HepG2 (cell line): ENCODE measurements at regions not wholly inside any gene's neighbourhood (a gene's known extent, or its start where the extent isn't known, plus 50 kb on each side); places are given as distances from the start of the nearest gene placed in this dataset.

Source experiments
- ATAC-seq: fragments of 200-7000 bp; cut with Tn5 transposase; 3 replicates; pipeline ENCODE4 v1.9.1; 2020; ENCODE audit warnings: mild to moderate bottlenecking, moderate library complexity
- BruUV-seq: library from RNA; stranded (reverse); fragments of 400-500 nt; replicated peaks from 2 replicates; lab custom pipeline; 2021; lab: Mats Ljungman, UMichigan
- CTCF ChIA-PET: fragments of 300-600 bp; formaldehyde crosslinking; extraction: SDS; loops from one replicate; lab custom pipeline; 2021; ENCODE audit warnings: low total read pairs, inconsistent platforms, low intra/inter-chr PET ratio; lab: Yijun Ruan, JAX
- POLR2A ChIA-PET: fragments of 350-600 bp; sonication (Branson Sonifier 250); formaldehyde crosslinking; loops from one replicate; lab custom pipeline; 2020; ENCODE audit warnings: antibody characterized with exemption, inconsistent platforms; lab: Yijun Ruan, JAX
- DNase-seq: peaks from one replicate; pipeline ENCODE4 v3.0.0-alpha.2; 2015; ENCODE audit warnings: low spot score
- FAIRE-seq: peaks from 3 replicates; lab custom pipeline; 2011; peaks lifted over from hg19 to GRCh38; lab: Jason Lieb, UNC
- H2AFZ ChIP-seq: one replicate; pipeline ENCODE4 v1.6.1; 2011; ENCODE audit warnings: low read length, inconsistent platforms
- H3K27ac ChIP-seq: fragments of 300-600 bp; 3 replicates; pipeline ENCODE4 v1.8.0; 2011; ENCODE audit warnings: mixed run types, mild to moderate bottlenecking, mixed read lengths, low read length, inconsistent platforms; ENCODE audit not compliant: insufficient read depth; ENCODE audit errors: extremely low read length
- H3K27me3 ChIP-seq, 2 experiments: fragments of 200-600 bp in 1 of 2; 2 replicates in 1 of 2; 3 replicates in 1 of 2; pipeline versions ENCODE4 v1.6.0 to v1.8.0; 2011; ENCODE audit warnings: low read length in 2 of 2, mild to moderate bottlenecking in 2 of 2, moderate library complexity in 2 of 2, inconsistent platforms in 1 of 2; ENCODE audit not compliant: insufficient read depth in 2 of 2, control insufficient read depth in 1 of 2
- H3K36me3 ChIP-seq, 2 experiments: fragments of 200-600 bp in 1 of 2; replicated peaks in 1 of 2; 2 replicates in 1 of 2; 3 replicates in 1 of 2; pipeline versions ENCODE4 v1.5.1 to v1.8.0; 2011; ENCODE audit warnings: low read length in 2 of 2, inconsistent platforms in 1 of 2; ENCODE audit not compliant: insufficient read depth in 2 of 2, control insufficient read depth in 1 of 2
- H3K4me1 ChIP-seq: 2 replicates; pipeline ENCODE4 v1.5.1; 2012; ENCODE audit warnings: low read length, inconsistent platforms; ENCODE audit not compliant: insufficient read depth
- H3K4me2 ChIP-seq: 2 replicates; pipeline ENCODE4 v1.6.0; 2011; ENCODE audit warnings: low read depth, low read length, inconsistent platforms
- H3K4me3 ChIP-seq, 3 experiments: fragments of 200-600 bp in 1 of 3; sonication (generic), shearing (Covaris generic) in 1 of 3; replicated peaks in 1 of 3; 2 replicates each; pipeline ENCODE4 v1.5.1; 2011 to 2016; ENCODE audit warnings: low read length in 3 of 3, inconsistent platforms in 2 of 3, low read depth in 2 of 3, mild to moderate bottlenecking in 2 of 3, control low read depth in 1 of 3, mixed read lengths in 1 of 3; ENCODE audit not compliant: insufficient read depth in 1 of 3
- H3K79me2 ChIP-seq: one replicate; pipeline ENCODE4 v1.6.1; 2011; ENCODE audit warnings: low read length, inconsistent platforms; ENCODE audit not compliant: insufficient read depth
- H3K9ac ChIP-seq: 2 replicates; pipeline ENCODE4 v1.6.0; 2011; ENCODE audit warnings: mild to moderate bottlenecking, low read depth, low read length, inconsistent platforms; ENCODE audit not compliant: insufficient read depth
- H3K9me3 ChIP-seq: 2 replicates; pipeline ENCODE4 v1.5.1; 2012; ENCODE audit warnings: mild to moderate bottlenecking, low read length
- H4K20me1 ChIP-seq: 2 replicates; pipeline ENCODE4 v1.6.0; 2011; ENCODE audit warnings: inconsistent platforms, mild to moderate bottlenecking, low read length, moderate library complexity; ENCODE audit not compliant: insufficient read depth
- AHDC1 ChIP-seq: sonication (generic); formaldehyde crosslinking; IDR thresholded peaks from 2 replicates; pipeline ENCODE4 v1.5.1; 2020; ENCODE audit warnings: mild to moderate bottlenecking, missing genetic modification reagents, borderline replicate concordance
- GTF3A ChIP-seq: sonication (generic); formaldehyde crosslinking; conservative IDR thresholded peaks from 2 replicates; pipeline ENCODE4 v1.4.0; 2020; ENCODE audit warnings: mild to moderate bottlenecking, missing genetic modification reagents
- MXD4 ChIP-seq: IDR thresholded peaks from 2 replicates; pipeline ENCODE4 v1.6.1; 2016; ENCODE audit warnings: mild to moderate bottlenecking, missing biosample characterization, missing genetic modification reagents
- POLR2AphosphoS2 ChIP-seq: IDR thresholded peaks from 2 replicates; pipeline ENCODE4 v1.6.1; 2011; ENCODE audit warnings: low read depth, low read length, improper control_type of control experiment
- SRSF1 ChIP-seq: fragments of 200-400 bp; formaldehyde crosslinking; optimal IDR thresholded peaks from 2 replicates; pipeline ENCODE3; 2017; ENCODE audit warnings: mild to moderate bottlenecking, low read depth, low read length, moderate library complexity
- TRIM24 ChIP-seq: sonication (generic); formaldehyde crosslinking; IDR thresholded peaks from 2 replicates; pipeline ENCODE4 v1.8.0; 2022; ENCODE audit warnings: mild to moderate bottlenecking, missing genetic modification reagents
- ZNF138 ChIP-seq: sonication (generic); formaldehyde crosslinking; IDR thresholded peaks from 2 replicates; pipeline ENCODE4 v1.5.0; 2020; ENCODE audit warnings: mild to moderate bottlenecking, low read depth, missing genetic modification reagents
- ZNF180 ChIP-seq: sonication (generic); formaldehyde crosslinking; IDR thresholded peaks from 2 replicates; pipeline ENCODE4 v1.4.0; 2020; ENCODE audit warnings: low read depth, missing genetic modification reagents, borderline replicate concordance
- ZNF335 ChIP-seq: sonication (generic); formaldehyde crosslinking; IDR thresholded peaks from 2 replicates; pipeline ENCODE4 v1.4.0; 2020; ENCODE audit warnings: missing genetic modification reagents
- ZNF564 ChIP-seq: sonication (generic); formaldehyde crosslinking; IDR thresholded peaks from 2 replicates; pipeline ENCODE4 v1.8.1; 2023; ENCODE audit warnings: mild to moderate bottlenecking, missing genetic modification reagents
- ZNF737 ChIP-seq: sonication (generic); formaldehyde crosslinking; IDR thresholded peaks from 2 replicates; pipeline ENCODE4 v1.5.0; 2020; ENCODE audit warnings: missing genetic modification reagents, mild to moderate bottlenecking, borderline replicate concordance
- ZNF788 ChIP-seq: sonication (generic); formaldehyde crosslinking; IDR thresholded peaks from 2 replicates; pipeline ENCODE4 v1.5.0; 2020; ENCODE audit warnings: mild to moderate bottlenecking, missing genetic modification reagents, borderline replicate concordance
- WGBS: methylation state at CpG from one replicate; pipeline ENCODE4 v1.1.6; 2017; ENCODE audit warnings: low lambda C conversion rate; 5-methylcytosine and 5-hydroxymethylcytosine counted together
- in situ Hi-C: cut with HindIII; loops from 2 replicates; pipeline ENCODE4 v1.10.0; 2017; ENCODE audit warnings: low pct_unique_long_range_greater_than_20kb; ENCODE audit not compliant: extremely low pct_ligation_motif_present
- intact Hi-C: fragments of 100-400 bp; cut with micrococcal nuclease; formaldehyde crosslinking; loops from one replicate; pipeline ENCODE4 v1.10.0; 2022; ENCODE audit not compliant: unreplicated experiment
- TF ChIP-seq, protein P1 (sequence below): sonication (generic); formaldehyde crosslinking; IDR thresholded peaks from 2 replicates; pipeline ENCODE4 v1.8.0; 2022; ENCODE audit warnings: missing genetic modification reagents, mild to moderate bottlenecking, borderline replicate concordance
- TF ChIP-seq, protein P2 (sequence below): fragments of 450-650 bp; IDR thresholded peaks from 2 replicates; pipeline ENCODE4 v1.6.1; 2017; ENCODE audit warnings: mild to moderate bottlenecking

- H3K4me2 ChIP-seq = no peak overlapping the region
- peaks cover 46% of the 10 kb centered on the region for H3K9me3 ChIP-seq
- WGBS = 4% methylated on average over 3 of the region's 3 CpGs
- H2AFZ ChIP-seq = no peak overlapping the region
- H3K27ac ChIP-seq = no peak overlapping the region
- in situ Hi-C loops = no loop called here
- FAIRE-seq (no peak), DNase-seq (no peak), ATAC-seq (no peak)
- H3K79me2 ChIP-seq = no peaks in the 10 kb centered on the region
- no peaks in the 10 kb centered on the region for H3K36me3 ChIP-seq
- H3K9ac ChIP-seq = no peak overlapping the region
- ChIA-PET CTCF (no interaction called here), POLR2A (no interaction called here)
- intact Hi-C loops = no loop called here
- BruUV-seq = no TSS peak
- H3K27me3 ChIP-seq = no peaks in the 10 kb centered on the region
- H4K20me1 ChIP-seq = no peaks in the 10 kb centered on the region
- H3K4me1 ChIP-seq = no peaks in the 10 kb centered on the region
- no peak overlapping the region for H3K4me3 ChIP-seq
- TF ChIP-seq ZNF788 (CRISPR knock-in tag) = no peak
- TF ChIP-seq ZNF138 (CRISPR knock-in tag) = no peak
- no peak for TF ChIP-seq SRSF1
- no peak for TF ChIP-seq ZNF564 (CRISPR knock-in tag)
- TF ChIP-seq MXD4 (CRISPR knock-in tag) = no peak
- no peak for TF ChIP-seq TRIM24 (CRISPR knock-in tag)
- TF ChIP-seq, protein P1, sequence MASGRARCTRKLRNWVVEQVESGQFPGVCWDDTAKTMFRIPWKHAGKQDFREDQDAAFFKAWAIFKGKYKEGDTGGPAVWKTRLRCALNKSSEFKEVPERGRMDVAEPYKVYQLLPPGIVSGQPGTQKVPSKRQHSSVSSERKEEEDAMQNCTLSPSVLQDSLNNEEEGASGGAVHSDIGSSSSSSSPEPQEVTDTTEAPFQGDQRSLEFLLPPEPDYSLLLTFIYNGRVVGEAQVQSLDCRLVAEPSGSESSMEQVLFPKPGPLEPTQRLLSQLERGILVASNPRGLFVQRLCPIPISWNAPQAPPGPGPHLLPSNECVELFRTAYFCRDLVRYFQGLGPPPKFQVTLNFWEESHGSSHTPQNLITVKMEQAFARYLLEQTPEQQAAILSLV (CRISPR knock-in tag) = no peak
- TF ChIP-seq ZNF737 (CRISPR knock-in tag) = no peak
- TF ChIP-seq ZNF180 (CRISPR knock-in tag) = no peak
- TF ChIP-seq GTF3A (CRISPR knock-in tag) = no peak
- TF ChIP-seq, protein P2, sequence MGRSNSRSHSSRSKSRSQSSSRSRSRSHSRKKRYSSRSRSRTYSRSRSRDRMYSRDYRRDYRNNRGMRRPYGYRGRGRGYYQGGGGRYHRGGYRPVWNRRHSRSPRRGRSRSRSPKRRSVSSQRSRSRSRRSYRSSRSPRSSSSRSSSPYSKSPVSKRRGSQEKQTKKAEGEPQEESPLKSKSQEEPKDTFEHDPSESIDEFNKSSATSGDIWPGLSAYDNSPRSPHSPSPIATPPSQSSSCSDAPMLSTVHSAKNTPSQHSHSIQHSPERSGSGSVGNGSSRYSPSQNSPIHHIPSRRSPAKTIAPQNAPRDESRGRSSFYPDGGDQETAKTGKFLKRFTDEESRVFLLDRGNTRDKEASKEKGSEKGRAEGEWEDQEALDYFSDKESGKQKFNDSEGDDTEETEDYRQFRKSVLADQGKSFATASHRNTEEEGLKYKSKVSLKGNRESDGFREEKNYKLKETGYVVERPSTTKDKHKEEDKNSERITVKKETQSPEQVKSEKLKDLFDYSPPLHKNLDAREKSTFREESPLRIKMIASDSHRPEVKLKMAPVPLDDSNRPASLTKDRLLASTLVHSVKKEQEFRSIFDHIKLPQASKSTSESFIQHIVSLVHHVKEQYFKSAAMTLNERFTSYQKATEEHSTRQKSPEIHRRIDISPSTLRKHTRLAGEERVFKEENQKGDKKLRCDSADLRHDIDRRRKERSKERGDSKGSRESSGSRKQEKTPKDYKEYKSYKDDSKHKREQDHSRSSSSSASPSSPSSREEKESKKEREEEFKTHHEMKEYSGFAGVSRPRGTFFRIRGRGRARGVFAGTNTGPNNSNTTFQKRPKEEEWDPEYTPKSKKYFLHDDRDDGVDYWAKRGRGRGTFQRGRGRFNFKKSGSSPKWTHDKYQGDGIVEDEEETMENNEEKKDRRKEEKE = no peak
- TF ChIP-seq AHDC1 (CRISPR knock-in tag) = no peak
- no peak for TF ChIP-seq POLR2AphosphoS2
- no peak for TF ChIP-seq ZNF335 (CRISPR knock-in tag)
Measured at GRCh38 chr4:28179126-28179525, 1318.5 kb downstream of the STIM2 start.
